Fibroblast of the conjunctiva (primary cell): ENCODE measurements at regions not wholly inside any gene's neighbourhood (a gene's known extent, or its start where the extent isn't known, plus 50 kb on each side); places are given as distances from the start of the nearest gene placed in this dataset.
"Not testable (repeated sequence)": the region's sequence is repeated elsewhere in the genome, so short reads cannot be mapped to it uniquely, and the experiment has no call there.

Source experiments
- DNase-seq: peaks from one replicate; pipeline ENCODE4 v3.0.0-alpha.2; 2010; ENCODE audit warnings: low read depth

- DNase-seq = no peak
These were observed 83.2 kb upstream of the TNRC6B start for GRCh38 chr22:40094485-40094884.

GRCh38 chr22:40099887-40100286, 77.8 kb upstream of the TNRC6B start:
- DNase-seq = not testable (repeated sequence)

- DNase-seq = no peak
These were observed 72.0 kb upstream of the TNRC6B start for GRCh38 chr22:40105755-40106154.

GRCh38 chr22:40107244-40107643, 70.5 kb upstream of the TNRC6B start:
- DNase-seq = no peak

- DNase-seq = peak; percentile 18
These were observed 69.8 kb upstream of the TNRC6B start for GRCh38 chr22:40107851-40108378.

- no peak for DNase-seq
These were observed 69.3 kb upstream of the TNRC6B start for GRCh38 chr22:40108396-40108795.

GRCh38 chr22:40108926-40109325, 68.8 kb upstream of the TNRC6B start:
- not testable (repeated sequence) for DNase-seq

- DNase-seq = no peak
These were observed 66.3 kb upstream of the TNRC6B start for GRCh38 chr22:40111451-40111850.

- no peak for DNase-seq
These were observed 65.1 kb upstream of the TNRC6B start for GRCh38 chr22:40112595-40112994.

GRCh38 chr22:40113696-40114095, 64.0 kb upstream of the TNRC6B start:
- no peak for DNase-seq

- DNase-seq = no peak
These were observed 63.3 kb upstream of the TNRC6B start for GRCh38 chr22:40114411-40114810.

GRCh38 chr22:40116496-40117200, 61.1 kb upstream of the TNRC6B start:
- DNase-seq = no peak

- no peak for DNase-seq
These were observed 58.7 kb upstream of the TNRC6B start for GRCh38 chr22:40118979-40119378.

GRCh38 chr22:40120848-40121247, 56.9 kb upstream of the TNRC6B start:
- DNase-seq = no peak

GRCh38 chr22:40121461-40121860, 56.3 kb upstream of the TNRC6B start:
- no peak for DNase-seq

- DNase-seq = no peak
These were observed 54.9 kb upstream of the TNRC6B start for GRCh38 chr22:40122792-40123191.

GRCh38 chr22:40123387-40123786, 54.3 kb upstream of the TNRC6B start:
- DNase-seq = no peak
